Activated CD4-positive, alpha-beta T cell treated with anti-CD3 and anti-CD28 coated beads, Interleukin-2, Interleukin-6, amounts not matched to agents 100 ng/mL and 50 ng/mL, durations not matched to agents 16 hours and 8 hours (primary cell): ENCODE measurements at regions not wholly inside any gene's neighbourhood (a gene's known extent, or its start where the extent isn't known, plus 50 kb on each side); places are given as distances from the start of the nearest gene placed in this dataset.
"Not testable (repeated sequence)": the region's sequence is repeated elsewhere in the genome, so short reads cannot be mapped to it uniquely, and the experiment has no call there.

Experiments used
- DNase-seq: peaks from one replicate; pipeline ENCODE4 v3.0.0-alpha.2; 2020

GRCh38 chrX:118216087-118216486, 99.5 kb upstream of the KLHL13 start:
- DNase-seq = no peak

- DNase-seq = no peak
These were observed 99.9 kb upstream of the KLHL13 start for GRCh38 chrX:118216509-118216908.

- DNase-seq = no peak
These were observed 101.5 kb upstream of the KLHL13 start for GRCh38 chrX:118218079-118218478.

DNA sequence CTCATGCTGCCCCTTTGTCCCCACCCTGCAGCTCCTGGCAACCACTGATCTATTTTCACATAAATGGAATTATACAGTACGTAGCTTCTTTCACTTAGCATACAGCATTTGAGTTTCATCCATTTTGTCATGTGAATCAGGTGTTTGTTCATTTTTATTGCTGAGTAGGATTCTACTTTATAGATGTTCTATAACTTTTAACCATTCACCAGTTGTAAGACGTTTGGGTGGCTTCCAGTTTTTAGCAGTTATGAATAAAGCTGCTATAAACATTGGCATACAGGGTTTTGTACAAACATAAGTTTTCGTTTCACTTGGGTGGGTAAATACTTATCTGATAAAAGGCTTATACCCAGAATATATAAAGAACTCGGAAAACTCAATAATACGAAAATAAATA, 102.3 kb upstream of the KLHL13 start:
- DNase-seq = no peak

- no peak for DNase-seq
These were observed 103.3 kb upstream of the KLHL13 start for GRCh38 chrX:118219866-118220265.

DNA sequence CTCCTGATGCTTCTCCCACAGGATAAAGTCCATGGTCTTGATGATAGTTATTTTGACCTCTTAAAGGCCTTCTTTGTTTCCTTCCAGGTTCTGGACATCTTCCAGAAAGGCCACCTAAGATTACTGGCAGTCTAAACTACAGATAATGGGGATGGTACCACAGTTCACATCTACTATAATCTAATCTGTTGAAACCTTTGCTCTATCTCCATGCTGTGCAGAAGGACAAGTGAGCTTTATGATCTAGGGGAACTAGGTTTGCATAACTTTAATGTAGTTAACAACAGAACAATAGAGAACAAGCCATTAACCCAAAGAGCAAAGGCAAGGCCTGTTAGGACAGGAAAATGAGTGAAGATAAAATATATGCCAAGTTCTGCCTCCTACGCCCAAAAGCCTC, 103.9 kb upstream of the KLHL13 start:
- no peak for DNase-seq

- DNase-seq = no peak
These were observed 104.7 kb upstream of the KLHL13 start for GRCh38 chrX:118221270-118221669.

DNA sequence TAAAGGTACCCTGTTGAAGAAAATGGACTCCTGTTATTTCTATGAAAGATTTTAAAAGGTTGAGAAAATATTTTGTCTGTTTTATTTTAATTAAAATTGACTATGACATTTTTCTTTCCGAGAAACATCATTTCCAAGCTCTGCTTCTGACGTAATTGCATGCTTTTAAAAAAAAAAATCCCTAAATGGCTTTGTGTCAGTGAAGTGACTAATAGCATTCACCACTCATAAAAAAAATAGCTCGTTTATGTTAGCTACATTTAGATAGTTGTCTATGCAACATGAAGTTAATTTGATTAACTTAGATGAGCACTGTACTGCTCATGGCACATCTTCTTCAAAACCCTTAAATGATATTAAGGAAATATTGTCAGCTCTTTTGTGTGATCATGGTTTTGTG, 105.1 kb upstream of the KLHL13 start:
- no peak for DNase-seq

DNA sequence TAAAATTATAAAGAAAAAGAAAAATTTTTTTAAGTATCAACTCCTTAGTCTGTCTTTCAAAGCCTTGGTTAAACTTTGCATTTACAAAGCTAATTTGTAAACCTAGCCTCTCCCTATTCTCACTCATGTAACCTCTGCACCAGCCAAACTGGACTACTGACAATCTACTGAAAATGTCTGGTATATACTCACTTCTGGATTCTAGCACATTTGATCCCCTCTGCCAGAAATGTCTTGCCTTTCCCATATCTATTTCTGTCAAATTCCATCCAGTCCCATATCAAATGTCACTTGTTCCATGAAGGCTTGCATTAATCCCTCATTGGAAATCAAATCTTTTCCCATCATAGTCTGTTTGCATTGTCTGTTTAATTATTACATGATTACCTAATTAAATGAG, 105.8 kb upstream of the KLHL13 start:
- DNase-seq = no peak

GRCh38 chrX:118225711-118226428, 109.3 kb upstream of the KLHL13 start:
- DNase-seq = no peak

GRCh38 chrX:118228041-118228440, 111.4 kb upstream of the KLHL13 start:
- DNase-seq = no peak

DNA sequence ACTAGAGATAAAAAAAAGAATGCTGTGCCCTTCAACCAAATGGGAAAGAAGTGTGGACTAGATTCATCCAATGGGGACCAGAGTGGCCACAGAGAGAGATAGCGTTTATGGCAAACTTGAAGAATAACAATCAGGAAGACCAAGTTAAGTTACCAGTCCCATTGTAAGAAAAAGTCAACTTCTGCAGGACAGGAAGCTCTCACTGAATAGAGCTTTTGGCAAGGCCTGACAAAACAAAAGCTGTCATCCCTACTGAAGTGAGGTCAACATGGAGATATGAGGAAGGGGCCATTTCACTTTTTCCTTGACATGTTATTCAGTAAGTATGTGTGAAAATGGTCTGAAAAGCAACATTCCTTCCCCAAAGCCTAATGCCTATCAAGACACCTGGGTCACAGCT, 111.8 kb upstream of the KLHL13 start:
- no peak for DNase-seq

DNA sequence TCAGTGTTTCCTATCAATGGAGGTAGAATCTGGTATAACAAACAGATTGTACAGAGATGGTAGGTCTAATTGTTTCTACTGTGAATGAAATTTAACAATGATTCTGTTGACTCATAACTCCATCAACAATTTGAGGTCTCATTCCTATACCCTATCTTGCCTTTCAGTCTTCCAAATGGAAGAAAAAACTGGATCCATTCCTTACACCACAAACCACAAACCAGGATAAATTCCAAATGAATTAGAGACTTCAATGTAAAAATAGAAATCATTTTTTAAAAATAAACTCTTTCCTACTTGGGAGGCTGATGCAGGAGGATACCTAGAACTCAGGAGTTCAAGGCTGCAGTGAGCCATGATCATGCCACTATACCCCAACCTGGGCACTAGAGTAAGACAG, 114.4 kb upstream of the WDR44 start:
- no peak for DNase-seq

DNA sequence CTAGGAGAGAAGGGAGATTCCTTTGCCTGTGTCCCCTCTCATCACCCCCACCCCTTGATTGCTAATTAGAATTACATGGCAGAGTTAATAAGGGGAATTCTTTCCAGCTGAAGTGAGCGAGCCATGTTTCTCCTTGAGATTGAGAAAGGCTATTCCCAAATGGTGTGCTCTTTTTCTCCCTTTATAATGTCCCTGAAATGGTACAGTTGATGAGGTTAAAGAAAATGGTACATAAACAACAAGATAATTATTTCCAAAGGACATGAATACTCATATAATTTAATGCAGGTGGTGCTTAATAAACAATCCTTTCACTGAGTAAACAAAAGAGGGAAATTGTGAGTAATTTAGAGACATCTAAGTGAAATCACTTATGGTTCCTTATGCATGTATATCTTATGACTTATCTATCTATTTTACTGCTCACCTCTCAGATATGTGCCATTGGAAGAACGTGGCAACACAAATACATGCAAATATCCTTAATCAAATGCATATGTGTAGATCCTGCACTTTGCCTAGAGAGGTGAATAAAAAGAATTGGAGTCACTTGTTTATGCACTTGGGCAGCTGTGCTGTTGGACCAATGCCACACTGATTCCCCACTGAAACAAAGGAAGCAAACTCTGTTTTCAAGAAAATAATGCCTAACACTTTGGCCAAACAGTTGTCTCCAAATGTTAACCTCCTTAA, 106.6 kb upstream of the WDR44 start:
- no peak for DNase-seq

GRCh38 chrX:118239913-118240698, 105.8 kb upstream of the WDR44 start:
- no peak for DNase-seq

GRCh38 chrX:118246961-118247360, 98.9 kb upstream of the WDR44 start:
- not testable (repeated sequence) for DNase-seq

GRCh38 chrX:118249146-118249545, 96.8 kb upstream of the WDR44 start:
- DNase-seq = no peak

DNA sequence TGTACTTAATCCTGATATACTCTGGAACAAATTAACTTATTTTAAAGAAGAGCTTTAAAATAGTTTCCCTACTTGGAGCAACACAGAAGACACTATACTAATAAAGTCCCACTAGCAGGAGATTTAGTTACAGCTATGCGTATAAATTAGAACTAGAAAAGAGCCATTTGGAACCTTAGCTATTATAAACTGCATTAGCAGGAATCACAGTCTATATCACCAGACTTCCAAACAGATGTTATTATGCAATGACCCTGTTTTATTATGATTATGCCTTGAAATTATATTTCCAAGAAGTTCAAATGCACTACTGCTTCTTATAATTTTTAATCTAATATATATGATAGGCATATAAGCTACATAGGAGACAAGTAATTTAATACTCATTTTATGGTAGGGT, 95.5 kb upstream of the WDR44 start:
- DNase-seq = no peak

- DNase-seq = no peak
These were observed 94.6 kb upstream of the WDR44 start for GRCh38 chrX:118251271-118251670.

DNA sequence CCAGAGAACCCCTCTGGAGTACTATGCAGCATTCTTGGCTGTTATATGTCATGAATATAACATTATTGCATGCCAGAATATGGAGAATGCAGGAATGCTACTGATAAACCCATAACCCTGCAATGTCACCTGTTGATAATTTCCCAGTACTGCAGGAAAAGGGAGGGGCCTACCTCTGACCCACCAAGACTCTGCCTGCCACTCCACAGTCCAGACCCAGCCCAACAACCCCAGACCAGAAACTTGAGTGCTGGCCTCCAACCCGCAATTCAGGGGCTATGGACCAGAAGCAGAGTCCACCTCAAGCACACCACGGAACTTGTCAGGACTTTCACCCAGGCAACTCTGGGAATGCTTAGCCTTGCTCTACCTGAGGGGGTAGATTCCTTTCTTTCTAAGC, 92.9 kb upstream of the WDR44 start:
- no peak for DNase-seq

DNA sequence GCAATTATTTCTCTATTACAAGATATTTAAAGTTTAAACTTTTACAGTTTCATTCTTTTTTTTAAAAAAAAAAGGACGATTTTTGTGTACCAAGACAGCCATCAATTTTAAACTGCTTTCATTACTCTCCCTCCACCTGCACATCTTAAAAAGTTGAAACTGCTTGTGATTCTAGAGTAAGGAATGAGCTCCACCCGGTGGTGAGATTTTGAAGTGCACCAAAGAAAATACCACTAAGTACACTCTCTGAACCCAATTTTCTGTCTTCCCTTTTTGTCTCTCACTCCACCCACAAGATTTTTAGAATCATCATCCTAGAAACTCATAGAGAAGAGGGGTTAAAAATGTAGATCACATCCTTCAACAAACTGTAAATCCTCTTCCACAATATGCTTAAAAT, 91.3 kb upstream of the WDR44 start:
- peak; percentile 64 for DNase-seq

- DNase-seq = no peak
These were observed 90.0 kb upstream of the WDR44 start for GRCh38 chrX:118255921-118256320.

- DNase-seq = no peak
These were observed 88.1 kb upstream of the WDR44 start for GRCh38 chrX:118257781-118258180.

DNA sequence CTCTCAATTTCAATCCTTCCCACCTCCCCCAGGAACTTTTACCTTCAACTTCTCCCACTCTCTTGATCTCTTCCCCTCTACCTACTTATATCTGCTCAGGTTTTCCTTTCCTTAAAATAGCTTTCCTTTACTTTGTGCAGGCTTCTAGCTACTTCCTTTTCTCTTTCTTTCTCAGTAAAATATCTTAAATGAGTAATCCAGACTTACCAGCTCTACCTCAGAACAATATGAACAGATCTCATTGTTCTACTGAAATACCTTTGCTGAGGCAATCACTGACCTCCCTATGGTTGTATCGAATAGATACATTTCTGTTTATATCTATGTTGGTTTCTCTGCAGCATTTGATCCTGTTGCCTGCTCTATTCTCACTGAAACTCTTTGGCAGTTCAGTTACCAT, 86.7 kb upstream of the WDR44 start:
- no peak for DNase-seq
